Fibroblast of skin of left quadriceps (primary cell): ENCODE measurements at regions not wholly inside any gene's neighbourhood (a gene's known extent, or its start where the extent isn't known, plus 50 kb on each side); places are given as distances from the start of the nearest gene placed in this dataset.

Experiments used
- DNase-seq, 2 experiments: peaks; one replicate each; pipeline ENCODE4 v3.0.0-alpha.2; 2013; ENCODE audit warnings: low read depth in 2 of 2

DNA sequence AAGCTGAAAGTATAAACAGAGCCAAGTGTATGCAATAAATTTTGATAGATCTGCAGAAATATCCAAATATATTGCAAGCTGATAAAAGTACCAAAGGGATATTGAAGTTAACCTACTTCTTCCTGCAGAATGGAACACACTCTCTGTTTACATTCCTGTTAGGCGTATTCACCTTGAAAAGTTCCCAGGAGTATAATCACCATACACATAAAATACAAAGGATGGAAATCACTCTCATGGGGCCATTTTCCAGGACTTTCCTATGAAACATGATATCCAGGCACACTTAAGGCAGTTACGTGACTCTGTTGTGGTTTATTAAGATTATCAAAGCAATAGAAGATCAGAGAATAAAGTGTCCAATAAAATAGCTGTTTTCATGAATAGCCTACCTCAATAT lies 1142.3 kb downstream of the NLGN4X start:
- DNase-seq, result no peak

DNA sequence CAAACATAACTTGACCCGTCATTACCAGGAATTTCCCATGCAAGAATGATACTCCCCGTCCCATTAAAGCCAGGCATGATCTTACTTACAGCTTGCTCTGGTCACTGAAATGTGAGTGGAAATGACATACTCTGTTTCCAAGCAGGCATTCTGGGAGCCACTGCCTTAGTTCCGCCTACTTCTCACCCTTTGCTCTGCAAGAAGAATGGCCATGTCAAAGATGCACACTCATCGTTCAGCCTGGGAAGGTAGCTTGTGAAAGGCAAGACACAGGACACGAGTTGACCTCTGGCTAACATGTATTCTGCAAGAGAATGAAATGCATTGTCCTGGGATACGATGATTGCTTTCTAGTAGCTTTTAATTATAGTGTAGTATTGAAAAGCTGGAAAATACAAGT lies 1144.4 kb downstream of the NLGN4X start:
- DNase-seq, result no peak

DNA sequence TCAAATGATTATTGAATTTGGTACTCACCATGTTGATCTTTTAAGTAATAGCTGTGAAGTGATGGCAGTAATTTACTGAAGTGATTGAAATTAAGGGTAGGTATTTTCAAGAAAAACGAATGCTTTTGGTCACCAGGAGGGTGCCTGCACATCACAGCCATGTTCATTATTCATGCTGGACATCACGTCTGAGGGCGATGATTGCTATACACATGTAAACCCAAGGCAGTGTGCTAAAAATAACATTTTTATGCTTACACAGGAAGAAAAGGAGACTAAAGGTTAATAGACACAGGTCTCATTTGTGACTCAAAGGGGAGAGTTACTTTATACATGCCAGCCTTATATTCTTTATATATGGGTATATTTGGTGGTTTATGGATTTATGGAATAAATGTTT lies 1146.0 kb downstream of the NLGN4X start:
- DNase-seq, result no peak

GRCh38 chrX:5080791-5081190 lies 1147.9 kb downstream of the NLGN4X start:
- DNase-seq, result no peak

DNA sequence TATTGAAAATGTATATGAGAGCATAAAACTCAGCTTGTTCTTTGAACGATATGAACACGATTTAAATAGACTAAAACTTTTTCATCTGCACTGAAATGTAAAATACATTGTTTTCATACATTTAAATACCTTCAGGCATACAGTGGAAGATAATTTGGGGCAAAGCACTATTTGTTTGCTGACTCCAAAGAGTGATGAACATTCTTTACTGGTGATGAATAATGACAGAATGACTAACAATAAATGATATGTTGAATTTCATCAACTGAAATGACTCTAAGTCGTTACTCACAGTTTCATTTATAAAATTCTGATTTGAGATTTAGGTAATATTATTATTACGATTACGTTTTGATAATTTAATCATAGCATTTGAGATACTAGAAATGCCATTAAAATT lies 1160.1 kb downstream of the NLGN4X start:
- DNase-seq, result no peak

GRCh38 chrX:5057786-5058185 lies 1170.9 kb downstream of the NLGN4X start:
- peak; percentile 6 to 7 for DNase-seq

GRCh38 chrX:5054852-5055251 lies 1173.8 kb downstream of the NLGN4X start:
- no peak for DNase-seq

- peak; percentile 45 to 50 for DNase-seq
Measured at GRCh38 chrX:5051831-5052491, 1176.7 kb downstream of the NLGN4X start.

DNA sequence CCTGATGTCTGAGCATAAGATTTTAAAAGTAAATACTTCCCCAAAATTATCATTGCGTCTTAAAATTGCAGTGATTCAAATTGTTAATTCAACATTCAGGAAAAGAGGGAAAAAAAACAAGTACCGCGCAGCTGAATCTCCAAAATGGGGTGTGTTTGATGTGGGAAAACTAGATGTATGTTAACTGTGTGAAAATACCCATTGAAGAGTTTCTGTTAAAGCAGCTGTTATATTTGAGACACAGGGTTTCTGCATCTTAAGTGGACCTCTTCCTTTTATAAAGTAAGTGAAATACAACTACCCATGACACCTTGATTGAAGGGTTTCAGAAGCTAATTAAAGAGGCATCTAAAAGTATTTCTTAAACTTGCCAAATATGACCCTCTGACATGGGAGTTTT lies 1186.1 kb downstream of the NLGN4X start:
- DNase-seq, result no peak

DNA sequence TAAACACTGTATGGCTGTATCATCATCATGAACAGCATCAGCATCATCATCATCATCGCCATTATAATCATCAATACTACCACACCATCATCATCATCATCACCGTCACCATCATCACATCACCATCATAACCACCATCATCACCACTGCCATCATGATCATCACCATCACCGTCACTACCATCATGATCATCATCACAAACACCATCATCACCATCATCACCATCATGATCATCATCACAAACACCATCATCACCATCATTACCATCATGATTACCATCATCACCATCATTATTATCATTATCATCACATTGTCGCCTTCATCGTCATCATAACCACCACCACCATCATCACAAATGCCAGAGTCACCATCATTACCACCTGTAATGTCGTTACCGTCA lies 1196.9 kb downstream of the NLGN4X start:
- DNase-seq, result no peak

DNA sequence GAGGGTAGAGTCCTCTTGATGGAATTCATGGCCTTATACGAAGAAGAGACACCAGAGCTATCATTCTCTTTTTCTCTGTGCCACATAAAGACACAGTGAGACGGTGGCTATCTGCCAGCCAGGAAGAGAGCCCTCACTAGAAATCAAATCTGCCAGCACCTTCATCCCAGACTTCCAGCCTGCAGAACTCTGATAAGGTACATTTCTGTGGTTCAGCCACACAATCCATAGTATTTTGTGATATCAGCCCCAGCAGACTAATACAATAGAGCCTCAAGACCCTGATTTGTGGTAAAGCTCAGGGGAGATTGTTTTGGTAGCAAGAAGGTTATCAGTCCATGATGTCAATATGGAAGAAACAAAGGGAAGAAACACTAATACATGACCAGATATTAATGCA lies 1213.2 kb downstream of the NLGN4X start:
- DNase-seq, result no peak

DNA sequence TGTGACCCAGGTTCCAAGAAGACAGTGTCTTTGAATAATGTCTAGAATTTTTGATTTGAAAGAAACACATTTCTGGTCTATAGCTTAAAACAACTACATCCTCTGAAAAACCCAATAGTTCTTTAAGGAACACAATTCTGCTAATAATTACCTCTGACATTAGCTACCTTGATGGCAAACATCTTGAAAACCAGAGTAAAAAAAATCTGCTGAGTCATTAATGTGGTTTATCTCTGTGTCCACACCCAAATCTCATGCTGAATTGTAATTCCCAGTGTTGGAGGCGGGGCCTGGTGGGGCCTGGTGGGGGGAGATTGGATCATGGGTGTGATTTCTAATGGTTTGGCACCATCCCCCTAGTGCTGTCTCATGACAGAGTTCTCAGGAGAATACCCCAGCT lies 1233.8 kb downstream of the NLGN4X start:
- DNase-seq, result no peak

DNA sequence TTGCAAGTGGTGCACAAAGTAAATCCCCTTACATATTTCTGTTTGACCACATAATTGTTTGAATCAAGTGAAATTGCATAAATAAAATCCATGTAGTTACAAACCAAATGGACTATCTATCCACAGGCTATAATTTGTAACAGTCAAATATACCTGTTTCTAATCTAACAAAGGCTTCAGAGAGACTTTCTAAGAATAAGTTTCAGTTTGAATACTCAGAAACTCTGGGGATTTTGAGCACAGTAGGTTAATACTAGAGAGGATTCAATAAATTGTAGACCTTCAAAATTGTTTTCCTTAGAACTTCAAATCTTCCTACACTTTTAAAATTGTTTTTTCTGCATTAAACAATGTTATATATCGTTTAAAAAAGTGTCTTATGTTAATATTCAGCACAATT lies 1250.1 kb downstream of the NLGN4X start:
- no peak for DNase-seq

DNA sequence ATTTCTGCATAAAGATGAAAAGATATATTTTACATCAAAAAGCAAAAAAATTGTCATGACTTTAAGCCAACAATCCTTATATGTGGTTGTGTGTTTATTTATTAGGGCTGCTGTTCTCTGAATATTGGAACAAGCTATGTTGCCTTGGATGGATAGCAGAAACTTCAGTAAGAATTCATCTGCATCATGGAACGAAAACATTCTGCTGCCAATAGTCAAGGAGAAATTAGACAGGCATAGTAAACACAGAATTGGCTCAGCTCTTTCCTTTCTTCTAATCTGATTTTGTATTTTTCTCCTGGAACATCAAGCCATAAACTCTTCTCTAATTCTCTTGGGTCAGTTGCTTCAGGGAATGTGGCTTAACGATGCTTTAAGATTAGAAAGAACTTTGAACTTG lies 1257.0 kb downstream of the NLGN4X start:
- DNase-seq, result no peak

GRCh38 chrX:4964112-4964511 lies 1250.7 kb upstream of the PRKX start:
- DNase-seq, result no peak

GRCh38 chrX:4963432-4963831 lies 1250.0 kb upstream of the PRKX start:
- no peak for DNase-seq

DNA sequence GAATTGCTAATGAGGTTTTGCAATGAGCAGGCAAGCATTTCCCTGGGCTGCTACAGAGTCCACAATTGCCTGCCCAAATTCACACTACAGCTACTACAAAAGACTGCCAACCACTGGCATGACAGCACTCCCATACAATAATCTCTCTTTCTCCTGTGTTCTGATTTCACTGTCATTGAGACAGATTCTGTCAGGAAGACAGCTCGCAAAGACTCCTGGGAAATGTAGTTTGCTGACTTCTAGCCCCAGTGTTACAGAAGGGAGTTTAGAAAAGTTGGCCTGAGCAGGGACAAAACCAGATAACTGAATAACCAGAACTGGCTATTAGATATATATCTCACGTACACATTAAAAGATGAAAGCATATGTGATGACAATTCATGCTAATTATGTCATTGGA lies 1231.3 kb upstream of the PRKX start:
- DNase-seq, result no peak

DNA sequence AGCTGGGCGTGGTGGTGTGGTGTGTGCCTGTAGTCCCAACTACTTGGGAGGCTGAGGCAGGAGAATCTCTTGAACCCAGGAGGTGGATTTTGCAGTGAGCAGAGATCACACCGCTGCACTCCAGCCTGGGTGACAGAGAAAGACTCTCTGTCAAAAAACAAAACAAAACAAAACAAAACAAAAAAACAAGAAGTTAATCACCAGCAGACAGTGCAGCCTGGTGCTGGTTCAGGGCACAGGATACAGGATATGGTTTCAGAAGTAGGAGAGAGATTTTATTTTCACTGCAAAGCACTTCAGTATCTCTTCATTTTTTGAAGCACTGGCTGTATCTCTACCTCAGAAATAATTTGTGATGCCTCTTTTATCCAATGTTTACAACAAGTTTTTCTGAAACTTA lies 1222.9 kb upstream of the PRKX start:
- DNase-seq, result no peak

DNA sequence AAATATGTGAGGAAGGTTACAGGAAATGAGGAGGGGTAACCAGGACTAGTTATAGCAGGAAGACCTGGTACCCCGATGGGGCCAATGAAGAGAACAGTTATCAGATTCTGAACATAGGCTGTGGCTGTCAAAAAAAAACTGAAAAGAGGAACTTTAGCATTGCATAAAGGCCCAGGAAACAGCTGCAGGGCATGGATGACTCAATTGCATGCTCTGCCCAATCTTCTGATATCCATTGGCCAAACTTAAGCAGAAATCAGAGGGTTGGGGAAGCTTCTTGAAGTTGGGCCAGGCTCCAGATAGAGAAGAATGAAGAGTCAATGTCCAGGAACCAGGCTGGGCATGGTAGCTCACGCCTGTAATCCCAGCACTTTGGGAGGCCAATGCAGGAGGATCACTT lies 1222.4 kb upstream of the PRKX start:
- DNase-seq, result no peak

DNA sequence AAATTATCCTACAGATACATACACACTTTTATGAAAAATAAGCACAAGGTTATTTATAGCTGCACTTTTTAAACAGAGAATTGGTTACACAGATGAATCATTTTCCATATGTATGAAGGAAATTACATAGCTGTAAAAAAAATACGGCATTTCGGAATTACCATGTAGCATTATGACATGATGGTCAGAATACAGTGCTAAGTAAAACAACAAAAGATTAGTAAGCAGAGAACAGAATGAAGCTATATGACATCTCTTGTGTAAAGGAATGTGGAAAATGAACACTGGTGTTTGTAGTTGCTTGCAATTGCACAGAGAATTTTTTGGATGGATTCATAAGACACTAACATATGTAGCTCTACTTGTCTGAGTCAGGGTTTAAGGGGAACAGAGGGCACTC lies 1222.0 kb upstream of the PRKX start:
- no peak for DNase-seq

GRCh38 chrX:4932790-4933189 lies 1219.3 kb upstream of the PRKX start:
- peak; percentile 4 for DNase-seq

GRCh38 chrX:4930426-4930825 lies 1217.0 kb upstream of the PRKX start:
- no peak for DNase-seq

- DNase-seq, result no peak
Measured at GRCh38 chrX:4925911-4926310, 1212.5 kb upstream of the PRKX start.

DNA sequence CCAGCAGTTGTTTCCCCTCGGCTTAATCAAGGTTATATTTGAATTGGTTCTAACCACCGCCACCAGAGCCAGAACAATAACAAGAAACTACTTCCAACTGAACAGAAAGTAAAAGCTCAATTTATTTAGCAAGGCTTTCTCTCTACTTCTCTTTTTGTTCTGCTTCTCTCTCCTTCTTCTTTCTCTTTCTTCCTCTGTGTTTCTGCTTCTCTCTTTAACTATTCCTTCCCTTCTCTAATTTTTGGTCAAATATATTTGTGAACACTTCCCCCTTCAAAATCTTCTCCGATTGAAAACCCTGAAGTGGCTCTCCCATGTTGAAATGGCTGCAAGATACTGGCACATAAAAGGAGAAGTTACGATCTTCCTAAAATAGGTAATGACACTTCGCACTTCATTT lies 1195.9 kb upstream of the PRKX start:
- no peak for DNase-seq
